ENCODE measurements at regions not wholly inside any gene's neighbourhood (a gene's known extent, or its start where the extent isn't known, plus 50 kb on each side); places are given as distances from the start of the nearest gene placed in this dataset.

DNA sequence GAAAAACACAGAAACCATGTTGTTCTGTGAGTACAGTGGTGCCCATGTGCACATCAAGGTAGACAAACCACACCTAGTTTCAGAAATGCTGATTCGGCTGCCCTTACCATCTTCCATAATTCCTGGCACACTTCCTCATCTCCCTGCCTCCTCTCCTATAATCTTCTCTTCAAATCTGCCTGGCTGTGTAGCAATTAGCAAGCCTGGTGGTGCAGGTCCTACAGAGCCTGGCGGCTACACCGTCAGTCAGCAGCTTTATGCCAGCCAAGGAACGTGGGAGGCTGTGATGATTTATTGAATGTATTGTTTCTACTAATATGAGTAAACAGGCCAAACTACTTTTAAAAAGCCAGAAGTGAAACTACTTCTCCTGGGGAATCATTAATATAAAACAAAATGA is 106.8 kb downstream of the SEMA6D start:
- H3K9me3 Mint-ChIP-seq: no peaks in the 10 kb centered on the region
- no peaks in the 10 kb centered on the region for H3K4me1 Mint-ChIP-seq (ENCODE audit: low read depth)
- no peak overlapping the region for H3K27ac Mint-ChIP-seq
- H3K4me3 Mint-ChIP-seq: no peak overlapping the region
- H3K36me3 Mint-ChIP-seq (ENCODE audit: low read depth): no peaks in the 10 kb centered on the region
- H3K27me3 Mint-ChIP-seq (ENCODE audit: low read depth): peaks cover 4% of the 10 kb centered on the region
- DNase-seq (ENCODE audit: low spot score): no peak

DNA sequence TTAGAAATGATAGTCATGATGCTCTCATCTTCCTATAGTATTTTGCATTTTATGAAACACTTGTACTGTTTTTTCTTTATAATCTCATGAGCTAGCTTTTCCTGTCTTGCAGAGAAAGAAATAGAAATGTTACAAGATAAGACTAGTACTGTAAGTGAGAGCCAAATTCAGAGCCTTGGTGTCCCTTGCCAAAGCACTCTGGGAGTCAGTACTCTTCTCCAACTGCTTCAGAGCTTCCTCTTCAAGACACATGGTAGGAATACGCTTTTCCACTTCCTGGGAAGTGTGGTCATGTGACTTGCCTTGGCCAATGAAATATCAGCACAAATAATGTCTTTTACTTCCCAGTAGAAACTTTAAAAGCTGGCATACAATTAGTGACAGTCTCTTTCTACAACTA is 112.4 kb downstream of the SEMA6D start:
- no peaks in the 10 kb centered on the region for H3K9me3 Mint-ChIP-seq
- H3K27me3 Mint-ChIP-seq (ENCODE audit: low read depth): no peaks in the 10 kb centered on the region
- H3K36me3 Mint-ChIP-seq (ENCODE audit: low read depth): no peaks in the 10 kb centered on the region
- H3K27ac Mint-ChIP-seq: no peak overlapping the region
- H3K4me1 Mint-ChIP-seq (ENCODE audit: low read depth): no peaks in the 10 kb centered on the region
- no peak for DNase-seq (ENCODE audit: low spot score)
- no peak overlapping the region for H3K4me3 Mint-ChIP-seq

DNA sequence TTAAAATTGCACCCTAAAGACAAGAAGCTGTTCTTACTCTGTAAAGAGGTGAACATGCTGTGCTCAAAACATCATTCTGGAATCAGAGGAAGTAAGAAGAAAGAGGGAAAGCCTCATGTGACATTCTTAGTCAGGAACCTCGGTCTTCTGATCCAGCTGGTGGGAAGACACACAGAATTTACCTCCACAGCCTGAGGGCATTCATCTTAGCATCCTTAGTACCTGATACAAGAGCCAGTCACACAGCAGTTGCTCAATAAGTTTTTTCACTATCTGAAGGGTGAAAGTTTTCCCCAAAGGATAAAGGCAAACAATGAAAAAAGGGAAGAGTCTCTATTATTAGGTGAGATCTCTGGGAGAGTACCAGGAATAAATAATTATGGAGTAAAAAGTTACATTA is 116.8 kb downstream of the SEMA6D start:
- Mint-ChIP-seq H3K27me3 (ENCODE audit: low read depth) (no peaks in the 10 kb centered on the region), H3K4me1 (ENCODE audit: low read depth) (no peaks in the 10 kb centered on the region), H3K27ac (no peak overlapping the region), H3K9me3 (no peaks in the 10 kb centered on the region), H3K4me3 (no peak overlapping the region), H3K36me3 (ENCODE audit: low read depth) (no peaks in the 10 kb centered on the region)
- no peak for DNase-seq (ENCODE audit: low spot score)

DNA sequence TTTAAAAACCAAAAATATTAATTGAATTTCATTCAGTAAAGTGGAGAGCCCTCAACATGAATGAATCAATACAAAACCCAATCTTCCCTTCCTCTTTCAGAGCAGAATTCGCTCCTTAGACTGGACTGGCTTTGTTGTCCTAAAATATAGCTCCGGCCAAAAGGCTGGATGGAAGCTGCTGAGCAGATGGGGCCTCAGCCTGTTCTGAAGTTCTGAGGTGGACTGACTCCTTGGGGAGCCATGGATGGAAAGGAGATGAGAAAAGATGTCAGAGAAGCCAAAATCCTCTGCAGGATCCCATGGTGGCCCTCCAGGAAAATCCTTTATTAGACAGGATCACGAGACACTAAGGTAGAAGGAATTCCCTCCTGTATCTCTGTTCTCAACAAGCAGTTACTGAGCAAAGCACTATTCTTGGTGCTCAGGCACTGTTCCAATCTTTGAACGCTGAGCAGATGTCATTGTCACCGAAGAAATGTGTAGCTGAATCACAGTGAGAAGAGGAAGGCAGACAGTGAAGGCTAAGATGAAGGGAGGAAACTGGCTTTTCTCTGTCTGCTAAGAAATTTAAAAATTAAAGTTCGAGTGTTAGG is 122.0 kb downstream of the SEMA6D start:
- DNase-seq (ENCODE audit: low spot score): no peak
- no peak overlapping the region for H3K4me3 Mint-ChIP-seq
- no peaks in the 10 kb centered on the region for H3K9me3 Mint-ChIP-seq
- no peak overlapping the region for H3K27ac Mint-ChIP-seq
- H3K4me1 Mint-ChIP-seq (ENCODE audit: low read depth): no peaks in the 10 kb centered on the region
- no peaks in the 10 kb centered on the region for H3K36me3 Mint-ChIP-seq (ENCODE audit: low read depth)
- H3K27me3 Mint-ChIP-seq (ENCODE audit: low read depth): no peaks in the 10 kb centered on the region

DNA sequence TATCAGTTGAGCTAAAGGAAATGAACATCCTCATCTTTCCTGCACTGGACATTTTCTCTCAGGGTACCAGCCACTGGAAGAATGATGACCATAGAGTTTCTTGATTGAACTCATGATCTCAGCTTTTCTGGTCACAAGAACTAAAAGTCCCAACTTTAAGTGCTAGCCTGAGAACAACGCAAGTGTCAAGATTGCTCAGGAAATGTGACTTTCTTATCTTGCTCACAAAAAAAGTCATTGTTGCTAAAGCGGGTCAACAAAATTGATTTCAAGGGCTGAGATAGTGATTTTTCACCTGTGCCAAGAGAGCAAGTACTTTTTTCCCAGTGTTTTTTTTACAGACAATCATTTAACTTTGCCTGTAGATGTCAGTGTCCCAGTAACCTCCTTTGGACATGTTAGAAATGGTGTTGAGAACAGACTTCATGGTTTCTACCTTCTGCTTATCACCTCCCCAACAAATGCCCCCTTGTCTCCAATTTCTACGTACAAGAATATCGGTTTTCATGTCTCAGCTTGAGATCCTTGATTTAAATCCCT is 125.9 kb downstream of the SEMA6D start:
- Mint-ChIP-seq H3K4me1 (ENCODE audit: low read depth) (no peaks in the 10 kb centered on the region), H3K27me3 (ENCODE audit: low read depth) (peaks cover 3% of the 10 kb centered on the region), H3K9me3 (no peaks in the 10 kb centered on the region), H3K36me3 (ENCODE audit: low read depth) (no peaks in the 10 kb centered on the region), H3K4me3 (no peak overlapping the region), H3K27ac (no peak overlapping the region)
- no peak for DNase-seq (ENCODE audit: low spot score)

DNA sequence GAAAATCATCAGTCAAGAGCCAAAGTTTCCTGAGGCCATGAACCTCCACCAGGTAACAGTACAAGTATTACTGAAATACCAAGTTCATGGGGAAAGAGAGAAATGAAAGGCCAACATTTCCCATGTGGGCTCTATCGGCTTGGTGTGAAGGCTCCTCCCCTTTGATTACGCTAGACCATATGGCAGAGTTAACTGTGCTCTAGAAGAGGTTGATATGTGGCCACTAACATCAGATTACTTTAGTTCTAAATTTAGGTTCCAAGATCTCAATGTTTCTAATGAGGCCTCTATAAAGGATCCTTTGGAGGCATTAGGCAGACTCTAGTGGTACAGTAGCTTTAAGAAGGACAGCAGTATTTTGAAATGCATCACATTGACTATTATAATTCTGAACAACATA is 127.1 kb downstream of the SEMA6D start:
- H3K36me3 Mint-ChIP-seq (ENCODE audit: low read depth): no peaks in the 10 kb centered on the region
- peaks cover 3% of the 10 kb centered on the region for H3K27me3 Mint-ChIP-seq (ENCODE audit: low read depth)
- no peak overlapping the region for H3K4me3 Mint-ChIP-seq
- no peak overlapping the region for H3K27ac Mint-ChIP-seq
- DNase-seq (ENCODE audit: low spot score): no peak
- H3K4me1 Mint-ChIP-seq (ENCODE audit: low read depth): no peaks in the 10 kb centered on the region
- no peaks in the 10 kb centered on the region for H3K9me3 Mint-ChIP-seq

DNA sequence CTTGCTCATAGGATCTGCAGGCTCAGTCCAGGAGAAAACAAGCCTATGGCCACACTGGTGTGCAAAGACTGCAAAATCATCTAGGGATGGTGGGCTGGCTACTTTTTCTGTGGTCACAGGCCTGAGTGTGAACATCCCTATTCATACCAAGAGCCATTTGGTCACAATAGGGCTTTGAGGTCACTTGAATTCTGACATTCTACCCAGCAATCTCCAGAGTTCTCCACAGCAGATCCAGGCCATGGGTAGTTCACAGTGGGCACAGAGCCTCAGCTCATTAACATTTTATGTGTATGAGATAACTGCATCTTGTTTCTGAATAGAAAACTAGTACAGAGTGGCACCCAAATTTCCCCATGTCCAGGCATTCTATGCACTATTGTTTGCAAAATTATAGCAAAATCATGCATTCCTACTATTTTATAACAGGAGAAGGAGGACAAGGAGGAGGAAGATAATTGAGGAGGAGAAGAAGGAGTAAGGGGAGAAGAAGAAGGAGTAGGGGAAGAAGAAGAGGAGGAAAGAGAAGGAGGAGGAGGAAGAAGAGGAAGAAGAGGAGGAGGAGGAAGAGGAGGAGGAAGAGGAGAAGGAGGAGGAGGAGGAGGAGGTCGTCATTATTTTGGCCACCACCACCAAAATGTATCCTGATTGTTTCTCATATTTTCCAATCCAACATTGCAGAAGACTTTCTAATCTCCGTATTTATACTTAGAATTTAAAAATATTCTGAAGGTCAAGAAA is 129.0 kb downstream of the SEMA6D start:
- Mint-ChIP-seq H3K4me1 (ENCODE audit: low read depth) (no peaks in the 10 kb centered on the region), H3K9me3 (no peaks in the 10 kb centered on the region), H3K27me3 (ENCODE audit: low read depth) (peaks cover 3% of the 10 kb centered on the region)

DNA sequence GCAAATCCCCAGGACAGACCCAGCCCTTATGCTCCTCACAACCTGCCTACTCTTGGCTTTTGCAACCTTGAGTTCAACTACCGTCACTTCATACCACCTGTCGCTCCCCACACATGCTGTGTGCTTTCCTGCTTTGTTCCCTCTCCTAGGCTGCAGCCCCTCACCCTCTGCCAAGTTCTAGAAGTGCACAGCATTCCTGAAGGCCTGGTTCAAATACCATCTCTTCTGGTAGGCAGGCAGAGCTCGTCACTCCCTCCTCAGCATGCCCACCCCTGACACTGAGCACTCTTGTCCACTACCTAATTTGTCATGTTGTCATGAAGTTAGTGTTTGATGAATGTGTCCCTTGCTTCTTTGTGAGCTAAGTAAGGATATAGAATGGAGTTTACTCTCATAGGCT is 129.6 kb downstream of the SEMA6D start:
- no peak for DNase-seq (ENCODE audit: low spot score)
- no peak overlapping the region for H3K4me3 Mint-ChIP-seq
- no peaks in the 10 kb centered on the region for H3K36me3 Mint-ChIP-seq (ENCODE audit: low read depth)
- H3K27ac Mint-ChIP-seq: no peak overlapping the region
- H3K4me1 Mint-ChIP-seq (ENCODE audit: low read depth): no peaks in the 10 kb centered on the region
- H3K9me3 Mint-ChIP-seq: no peaks in the 10 kb centered on the region
- peaks cover 3% of the 10 kb centered on the region for H3K27me3 Mint-ChIP-seq (ENCODE audit: low read depth)

More for the DNA sequence above, 129.0 kb downstream of the SEMA6D start:
- Mint-ChIP-seq H3K4me3 (no peak overlapping the region), H3K36me3 (ENCODE audit: low read depth) (no peaks in the 10 kb centered on the region), H3K27ac (no peak overlapping the region)
- no peak for DNase-seq (ENCODE audit: low spot score)

DNA sequence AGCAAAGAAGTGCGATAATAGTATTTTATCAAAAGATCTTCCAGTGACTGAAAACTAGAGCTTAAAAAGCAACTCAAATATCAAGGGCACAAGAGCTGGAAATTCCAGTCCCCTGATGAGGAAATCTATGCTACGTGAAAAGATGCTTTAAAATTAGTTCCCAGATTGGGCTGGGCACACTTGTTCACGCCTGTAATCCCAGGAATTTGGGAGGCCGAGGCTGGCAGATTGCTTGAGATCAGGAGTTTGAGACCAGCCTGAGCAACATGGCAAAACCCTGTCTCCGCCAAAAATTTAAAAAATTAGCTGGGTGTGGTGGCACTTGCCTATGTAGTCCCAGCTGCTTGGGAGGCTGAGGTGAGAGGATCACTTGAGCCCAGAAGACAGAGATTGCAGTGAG is 138.8 kb downstream of the SEMA6D start:
- no peaks in the 10 kb centered on the region for H3K4me1 Mint-ChIP-seq (ENCODE audit: low read depth)
- H3K4me3 Mint-ChIP-seq: no peak overlapping the region
- H3K27ac Mint-ChIP-seq: no peak overlapping the region
- no peaks in the 10 kb centered on the region for H3K36me3 Mint-ChIP-seq (ENCODE audit: low read depth)
- no peak for DNase-seq (ENCODE audit: low spot score)
- H3K9me3 Mint-ChIP-seq: no peaks in the 10 kb centered on the region
- no peaks in the 10 kb centered on the region for H3K27me3 Mint-ChIP-seq (ENCODE audit: low read depth)

DNA sequence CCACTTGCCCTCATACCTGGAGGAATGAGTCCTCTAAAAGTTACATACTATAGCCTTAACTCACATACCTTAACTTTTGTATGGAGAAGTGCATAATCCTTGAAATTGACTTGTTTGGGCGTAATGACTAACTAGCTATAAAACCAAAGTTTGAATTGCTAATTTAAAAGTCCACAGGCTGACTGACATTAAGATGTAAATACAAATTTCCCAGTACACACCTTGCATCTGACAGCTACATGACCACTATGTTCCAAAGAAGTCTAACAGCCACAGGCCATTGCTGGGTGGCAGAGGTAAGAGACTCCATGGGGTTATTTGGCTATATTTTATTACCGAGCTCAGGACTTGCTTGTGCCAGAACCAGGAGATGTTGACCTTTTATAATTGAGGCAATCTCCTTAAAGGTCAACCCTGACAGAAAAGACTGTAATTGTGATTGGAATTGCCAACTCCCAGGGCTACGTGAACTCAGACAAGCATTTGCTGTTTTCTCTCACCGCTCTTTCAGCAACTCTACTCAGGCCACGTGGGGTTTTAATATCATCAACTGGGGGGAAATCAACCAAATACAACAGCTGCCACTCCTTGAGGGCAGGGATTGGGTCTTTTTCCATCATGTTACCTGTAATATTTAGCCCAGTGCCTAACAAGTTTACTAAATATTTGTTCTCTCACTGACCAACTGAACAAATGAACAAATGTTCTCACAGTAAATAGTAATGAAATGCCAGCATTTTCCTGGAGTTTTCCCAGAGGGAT is 139.9 kb downstream of the SEMA6D start:
- Mint-ChIP-seq H3K27me3 (ENCODE audit: low read depth) (no peaks in the 10 kb centered on the region), H3K27ac (no peak overlapping the region), H3K36me3 (ENCODE audit: low read depth) (no peaks in the 10 kb centered on the region), H3K4me3 (no peak overlapping the region), H3K9me3 (no peaks in the 10 kb centered on the region), H3K4me1 (ENCODE audit: low read depth) (no peaks in the 10 kb centered on the region)
- DNase-seq (ENCODE audit: low spot score): no peak

DNA sequence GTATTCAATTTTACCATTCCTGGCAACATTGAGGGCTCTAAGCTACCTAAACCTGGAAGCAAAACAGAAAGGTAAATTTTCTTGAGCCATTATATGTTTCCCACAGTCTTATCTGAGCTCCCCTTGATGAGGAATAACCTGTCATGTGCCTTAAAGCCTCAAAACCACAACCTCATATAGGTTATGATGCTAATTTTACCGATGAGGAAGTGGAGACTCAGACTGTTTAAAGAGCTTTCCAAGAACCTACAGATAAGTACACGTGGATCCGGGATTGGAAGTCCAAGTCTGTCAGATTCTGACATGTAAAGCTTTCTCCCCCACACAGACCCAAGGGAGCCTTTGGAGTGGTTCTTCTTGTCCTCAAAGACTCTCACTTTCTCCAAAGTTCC is 140.5 kb downstream of the SEMA6D start:
- no peak overlapping the region for H3K4me3 Mint-ChIP-seq
- H3K27me3 Mint-ChIP-seq (ENCODE audit: low read depth): no peaks in the 10 kb centered on the region
- no peaks in the 10 kb centered on the region for H3K9me3 Mint-ChIP-seq
- H3K36me3 Mint-ChIP-seq (ENCODE audit: low read depth): no peaks in the 10 kb centered on the region
- no peak for DNase-seq (ENCODE audit: low spot score)
- H3K4me1 Mint-ChIP-seq (ENCODE audit: low read depth): no peaks in the 10 kb centered on the region
- no peak overlapping the region for H3K27ac Mint-ChIP-seq

DNA sequence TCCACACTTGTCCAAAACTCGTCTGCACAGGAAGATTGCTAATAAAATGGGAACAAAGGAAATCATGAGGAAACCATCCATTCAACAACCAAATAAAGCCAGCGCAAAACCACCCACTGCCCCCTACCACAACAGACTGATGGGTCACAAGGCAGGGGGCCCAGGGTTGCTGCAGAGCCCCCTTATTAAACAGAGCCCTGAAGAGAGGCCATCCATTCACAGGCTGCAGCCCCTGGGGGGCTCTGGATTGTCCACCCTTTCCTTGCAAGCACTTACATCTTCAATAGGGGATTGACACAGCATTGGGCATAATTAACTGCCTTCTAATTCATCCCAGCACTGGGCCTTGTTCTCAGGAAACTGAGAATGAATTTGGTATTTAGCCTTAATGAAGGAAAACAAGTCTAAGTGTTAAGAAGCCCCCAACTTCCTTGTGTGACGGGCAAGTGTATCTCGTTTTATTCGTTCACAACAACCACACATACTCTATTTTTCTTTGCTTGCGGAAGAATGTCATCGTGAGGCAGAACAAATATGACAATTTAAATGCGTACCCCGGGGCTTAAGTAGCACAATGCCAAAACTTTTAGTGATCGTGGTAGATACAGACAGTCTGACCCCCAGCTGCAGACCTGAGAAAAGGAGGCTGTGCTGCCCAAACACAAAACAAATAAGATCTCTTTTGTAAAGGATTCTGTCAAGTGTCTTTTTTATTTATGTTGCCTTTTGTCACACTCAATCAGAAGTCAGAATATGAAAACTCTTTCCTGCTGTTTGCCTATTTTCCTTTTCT is 144.0 kb downstream of the SEMA6D start:
- H3K36me3 Mint-ChIP-seq (ENCODE audit: low read depth): no peaks in the 10 kb centered on the region
- no peaks in the 10 kb centered on the region for H3K4me1 Mint-ChIP-seq (ENCODE audit: low read depth)
- peaks cover 9% of the 10 kb centered on the region for H3K9me3 Mint-ChIP-seq
- H3K27me3 Mint-ChIP-seq (ENCODE audit: low read depth): no peaks in the 10 kb centered on the region
- H3K27ac Mint-ChIP-seq: no peak overlapping the region
- DNase-seq (ENCODE audit: low spot score): no peak
- no peak overlapping the region for H3K4me3 Mint-ChIP-seq

DNA sequence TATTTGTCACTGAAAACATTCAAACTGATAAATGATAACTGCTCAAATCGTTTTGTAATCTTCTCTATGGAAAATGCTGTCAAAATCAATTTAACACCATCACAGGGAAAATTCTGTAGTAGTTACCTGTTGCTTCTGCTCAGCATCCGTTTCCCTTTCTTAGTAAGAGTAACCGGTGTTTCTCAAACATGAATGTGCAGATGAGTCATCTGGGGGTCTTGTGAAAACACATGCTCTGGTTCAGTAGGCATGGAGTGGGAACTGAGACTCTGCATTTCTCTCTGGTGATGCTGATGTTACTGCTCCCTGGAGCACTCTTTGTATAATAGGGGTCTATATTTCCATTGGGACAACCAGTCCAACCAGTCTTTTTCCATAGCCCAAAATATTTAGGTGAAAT is 145.1 kb downstream of the SEMA6D start:
- Mint-ChIP-seq H3K27ac (no peak overlapping the region), H3K9me3 (peaks cover 9% of the 10 kb centered on the region), H3K27me3 (ENCODE audit: low read depth) (no peaks in the 10 kb centered on the region), H3K4me3 (no peak overlapping the region), H3K36me3 (ENCODE audit: low read depth) (no peaks in the 10 kb centered on the region), H3K4me1 (ENCODE audit: low read depth) (no peaks in the 10 kb centered on the region)
- no peak for DNase-seq (ENCODE audit: low spot score)

DNA sequence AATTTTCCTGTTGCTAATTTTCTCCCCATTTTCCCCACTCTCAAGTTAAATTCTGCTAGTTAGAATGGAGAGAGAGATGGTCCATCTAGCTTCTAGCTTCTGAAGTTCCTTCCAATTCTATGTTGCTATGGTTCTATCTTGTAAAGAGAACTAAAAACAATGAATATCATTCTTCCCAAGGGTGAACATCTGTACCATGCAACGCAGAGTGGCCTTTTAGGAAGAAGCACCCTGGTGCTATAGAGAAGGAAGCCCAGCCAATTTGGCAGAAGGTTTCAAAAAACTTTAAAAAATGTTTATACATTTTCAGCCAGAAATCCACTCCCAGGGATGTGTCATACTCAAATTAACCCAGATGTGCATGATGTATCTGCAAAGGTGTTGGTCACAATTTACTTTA is 149.1 kb downstream of the SEMA6D start:
- no peaks in the 10 kb centered on the region for H3K4me1 Mint-ChIP-seq (ENCODE audit: low read depth)
- H3K27ac Mint-ChIP-seq: no peak overlapping the region
- no peaks in the 10 kb centered on the region for H3K36me3 Mint-ChIP-seq (ENCODE audit: low read depth)
- H3K27me3 Mint-ChIP-seq (ENCODE audit: low read depth): no peaks in the 10 kb centered on the region
- no peak overlapping the region for H3K4me3 Mint-ChIP-seq
- H3K9me3 Mint-ChIP-seq: peaks cover 16% of the 10 kb centered on the region
- DNase-seq (ENCODE audit: low spot score): no peak
